ENCODE measurements at regions not wholly inside any gene's neighbourhood (a gene's known extent, or its start where the extent isn't known, plus 50 kb on each side); places are given as distances from the start of the nearest gene placed in this dataset.
"Not testable (repeated sequence)": the region's sequence is repeated elsewhere in the genome, so short reads cannot be mapped to it uniquely, and the experiment has no call there.

GRCh38 chr6:109897025-109897424, 81.1 kb upstream of the GPR6 start:
- DNase-seq (ENCODE audit: low read depth in 1 of 2, low spot score in 1 of 2): no peak
- in situ Hi-C loops (cut with HindIII; ENCODE audit: low pct_unique_long_range_greater_than_20kb, low sequenced_read_pairs): no loop called here
- no peak for TF ChIP-seq JUND (IDR thresholded peaks at IDR 0.05; ENCODE audit: low read depth)

- in situ Hi-C loops (cut with HindIII; ENCODE audit: low pct_unique_long_range_greater_than_20kb, low sequenced_read_pairs): no loop called here
- no peak for DNase-seq (ENCODE audit: low read depth in 1 of 2, low spot score in 1 of 2)
- TF ChIP-seq JUND (IDR thresholded peaks at IDR 0.05; ENCODE audit: low read depth): no peak
Observed at GRCh38 chr6:109897561-109898080, 80.5 kb upstream of the GPR6 start.

- no peak for TF ChIP-seq JUND (IDR thresholded peaks at IDR 0.05; ENCODE audit: low read depth)
- in situ Hi-C loops (cut with HindIII; ENCODE audit: low pct_unique_long_range_greater_than_20kb, low sequenced_read_pairs): no loop called here
- DNase-seq (ENCODE audit: low read depth in 1 of 2, low spot score in 1 of 2): no peak
Observed at GRCh38 chr6:109901976-109902375, 76.1 kb upstream of the GPR6 start.

DNA sequence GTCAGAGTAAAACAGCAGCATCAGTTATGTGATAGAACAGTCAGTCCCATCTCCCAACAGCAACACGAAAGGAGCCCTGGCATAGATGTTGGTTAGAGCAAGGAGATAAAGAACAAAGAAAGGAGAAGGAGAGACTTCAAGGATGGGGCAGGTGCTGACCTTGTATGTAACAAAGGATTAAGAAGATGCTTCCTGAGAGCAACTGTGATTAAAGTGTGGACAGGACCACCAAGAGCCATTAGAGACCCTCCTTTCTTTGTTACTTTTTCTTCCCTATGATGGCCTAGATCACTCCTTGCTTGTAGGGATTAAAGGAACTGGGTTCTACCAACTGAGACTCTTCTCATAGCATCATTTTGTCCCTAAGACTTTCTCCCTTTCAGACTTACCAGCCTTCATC, 75.2 kb upstream of the GPR6 start:
- in situ Hi-C loops (cut with HindIII; ENCODE audit: low pct_unique_long_range_greater_than_20kb, low sequenced_read_pairs): no loop called here

GRCh38 chr6:109910571-109910970, 67.5 kb upstream of the GPR6 start:
- in situ Hi-C loops (cut with HindIII; ENCODE audit: low pct_unique_long_range_greater_than_20kb, low sequenced_read_pairs): no loop called here
- TF ChIP-seq JUND (IDR thresholded peaks at IDR 0.05; ENCODE audit: low read depth): no peak
- no peak for DNase-seq (ENCODE audit: low read depth in 1 of 2, low spot score in 1 of 2)

More for the DNA sequence above, 75.2 kb upstream of the GPR6 start:
- TF ChIP-seq JUND (IDR thresholded peaks at IDR 0.05; ENCODE audit: low read depth): no peak
- no peak for DNase-seq (ENCODE audit: low read depth in 1 of 2, low spot score in 1 of 2)

GRCh38 chr6:109912118-109912517, 66.0 kb upstream of the GPR6 start:
- no peak for DNase-seq (ENCODE audit: low read depth in 1 of 2, low spot score in 1 of 2)
- in situ Hi-C loops (cut with HindIII; ENCODE audit: low pct_unique_long_range_greater_than_20kb, low sequenced_read_pairs): no loop called here
- TF ChIP-seq JUND (IDR thresholded peaks at IDR 0.05; ENCODE audit: low read depth): no peak

GRCh38 chr6:109912952-109913351, 65.2 kb upstream of the GPR6 start:
- DNase-seq (ENCODE audit: low read depth in 1 of 2, low spot score in 1 of 2): no peak
- in situ Hi-C loops (cut with HindIII; ENCODE audit: low pct_unique_long_range_greater_than_20kb, low sequenced_read_pairs): no loop called here

DNA sequence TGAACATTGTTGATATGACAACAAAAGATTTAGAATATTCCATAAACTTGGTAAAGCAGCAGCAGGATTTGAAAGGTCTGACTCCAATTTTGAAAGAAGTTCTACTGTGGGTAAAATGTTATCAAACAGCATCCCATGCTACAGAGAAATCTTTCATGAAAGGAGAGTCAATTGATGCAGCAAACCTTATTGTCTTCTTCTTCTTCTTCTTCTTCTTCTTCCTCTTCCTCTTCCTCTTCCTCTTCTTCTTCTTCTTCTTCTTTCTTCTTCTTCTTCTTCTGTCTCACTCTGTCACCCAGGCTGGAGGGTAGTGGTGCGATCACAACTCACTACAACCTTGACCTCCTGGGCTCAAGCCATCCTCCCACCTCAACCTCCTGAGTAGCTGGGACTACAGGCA, 62.4 kb upstream of the GPR6 start:
- in situ Hi-C loops (cut with HindIII; ENCODE audit: low pct_unique_long_range_greater_than_20kb, low sequenced_read_pairs); DNase-seq (ENCODE audit: low read depth in 1 of 2, low spot score in 1 of 2): not testable (repeated sequence)

More at GRCh38 chr6:109912952-109913351, 65.2 kb upstream of the GPR6 start:
- no peak for TF ChIP-seq JUND (IDR thresholded peaks at IDR 0.05; ENCODE audit: low read depth)

- in situ Hi-C loops (cut with HindIII; ENCODE audit: low pct_unique_long_range_greater_than_20kb, low sequenced_read_pairs): no loop called here
- TF ChIP-seq JUND (IDR thresholded peaks at IDR 0.05; ENCODE audit: low read depth): no peak
- no peak for DNase-seq (ENCODE audit: low read depth in 1 of 2, low spot score in 1 of 2)
Observed at GRCh38 chr6:109916759-109917158, 61.4 kb upstream of the GPR6 start.

GRCh38 chr6:109918227-109918626, 59.9 kb upstream of the GPR6 start:
- no peak for DNase-seq (ENCODE audit: low read depth in 1 of 2, low spot score in 1 of 2)
- no peak for TF ChIP-seq JUND (IDR thresholded peaks at IDR 0.05; ENCODE audit: low read depth)
- in situ Hi-C loops (cut with HindIII; ENCODE audit: low pct_unique_long_range_greater_than_20kb, low sequenced_read_pairs): no loop called here

- no peak for DNase-seq (ENCODE audit: low read depth in 1 of 2, low spot score in 1 of 2)
- TF ChIP-seq JUND (IDR thresholded peaks at IDR 0.05; ENCODE audit: low read depth): no peak
- in situ Hi-C loops (cut with HindIII; ENCODE audit: low pct_unique_long_range_greater_than_20kb, low sequenced_read_pairs): no loop called here
Observed at GRCh38 chr6:109920911-109921310, 57.2 kb upstream of the GPR6 start.

DNA sequence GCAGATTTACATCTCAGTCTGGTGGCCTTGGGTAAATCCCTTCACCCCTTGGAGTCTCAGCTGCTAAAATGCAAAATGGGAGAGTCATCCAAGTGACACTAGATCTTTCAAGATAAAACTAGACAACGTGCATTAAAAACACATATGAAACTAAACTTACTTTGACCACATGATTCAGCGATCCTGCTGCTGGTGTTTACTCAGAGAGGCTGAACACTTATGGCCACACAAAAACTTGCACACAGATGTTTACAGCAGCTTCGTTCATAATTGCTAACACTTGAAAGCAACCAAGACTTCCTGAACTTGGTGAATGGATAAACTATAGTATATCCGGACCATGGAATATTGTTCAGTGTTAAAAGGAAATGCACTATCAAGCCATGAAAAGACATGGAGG, 55.3 kb upstream of the GPR6 start:
- no peak for DNase-seq (ENCODE audit: low read depth in 1 of 2, low spot score in 1 of 2)
- in situ Hi-C loops (cut with HindIII; ENCODE audit: low pct_unique_long_range_greater_than_20kb, low sequenced_read_pairs): no loop called here
- no peak for TF ChIP-seq JUND (IDR thresholded peaks at IDR 0.05; ENCODE audit: low read depth)

DNA sequence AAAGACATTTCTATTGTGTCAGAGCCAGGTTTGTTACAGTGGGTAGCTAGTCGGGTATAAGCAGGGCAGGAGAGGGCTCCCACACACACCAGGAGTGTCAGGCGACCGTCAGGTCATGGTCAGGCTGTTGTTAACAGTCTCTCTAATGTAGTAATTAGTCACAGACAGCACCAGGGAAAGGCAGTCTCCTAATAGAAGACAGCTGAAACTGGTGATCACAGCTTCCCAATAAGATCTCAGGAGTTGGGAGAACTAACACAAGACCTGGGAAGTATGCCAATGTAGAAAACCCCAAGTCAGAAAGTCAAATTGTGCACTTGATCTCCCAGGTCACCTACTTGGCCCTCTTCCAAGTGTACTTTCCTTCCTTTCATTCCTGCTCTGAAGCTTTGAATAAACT, 53.0 kb upstream of the GPR6 start:
- TF ChIP-seq JUND (IDR thresholded peaks at IDR 0.05; ENCODE audit: low read depth): no peak
- in situ Hi-C loops (cut with HindIII; ENCODE audit: low pct_unique_long_range_greater_than_20kb, low sequenced_read_pairs): no loop called here
- peak in 1 of 2 experiments; percentile 3 for DNase-seq (ENCODE audit: low read depth in 1 of 2, low spot score in 1 of 2)

GRCh38 chr6:109927052-109927451, 51.1 kb upstream of the GPR6 start:
- in situ Hi-C loops (cut with HindIII; ENCODE audit: low pct_unique_long_range_greater_than_20kb, low sequenced_read_pairs): no loop called here
- no peak for DNase-seq (ENCODE audit: low read depth in 1 of 2, low spot score in 1 of 2)
- no peak for TF ChIP-seq JUND (IDR thresholded peaks at IDR 0.05; ENCODE audit: low read depth)

Data from T47D (cell line).